DOHH2 (cell line): ENCODE measurements at regions not wholly inside any gene's neighbourhood (a gene's known extent, or its start where the extent isn't known, plus 50 kb on each side); places are given as distances from the start of the nearest gene placed in this dataset.

ENCODE experiments used
- EZH2phosphoT487 ChIP-seq: fragments of 200-600 bp; sonication (generic); IDR thresholded peaks from 2 replicates; pipeline ENCODE4 v1.6.1; 2017; ENCODE audit warnings: borderline replicate concordance, mild to moderate bottlenecking, antibody characterized with exemption, low read length, moderate library complexity, mixed read lengths
- TF ChIP-seq, protein P1 (sequence below): fragments of 200-600 bp; sonication (generic); IDR thresholded peaks from one replicate; pipeline ENCODE4 v1.5.1; 2014; ENCODE audit warnings: antibody characterized with exemption, mild to moderate bottlenecking, low read depth, low read length; ENCODE audit not compliant: poor library complexity, severe bottlenecking

- TF ChIP-seq, protein P1, sequence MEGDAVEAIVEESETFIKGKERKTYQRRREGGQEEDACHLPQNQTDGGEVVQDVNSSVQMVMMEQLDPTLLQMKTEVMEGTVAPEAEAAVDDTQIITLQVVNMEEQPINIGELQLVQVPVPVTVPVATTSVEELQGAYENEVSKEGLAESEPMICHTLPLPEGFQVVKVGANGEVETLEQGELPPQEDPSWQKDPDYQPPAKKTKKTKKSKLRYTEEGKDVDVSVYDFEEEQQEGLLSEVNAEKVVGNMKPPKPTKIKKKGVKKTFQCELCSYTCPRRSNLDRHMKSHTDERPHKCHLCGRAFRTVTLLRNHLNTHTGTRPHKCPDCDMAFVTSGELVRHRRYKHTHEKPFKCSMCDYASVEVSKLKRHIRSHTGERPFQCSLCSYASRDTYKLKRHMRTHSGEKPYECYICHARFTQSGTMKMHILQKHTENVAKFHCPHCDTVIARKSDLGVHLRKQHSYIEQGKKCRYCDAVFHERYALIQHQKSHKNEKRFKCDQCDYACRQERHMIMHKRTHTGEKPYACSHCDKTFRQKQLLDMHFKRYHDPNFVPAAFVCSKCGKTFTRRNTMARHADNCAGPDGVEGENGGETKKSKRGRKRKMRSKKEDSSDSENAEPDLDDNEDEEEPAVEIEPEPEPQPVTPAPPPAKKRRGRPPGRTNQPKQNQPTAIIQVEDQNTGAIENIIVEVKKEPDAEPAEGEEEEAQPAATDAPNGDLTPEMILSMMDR = no peak
- TF ChIP-seq EZH2phosphoT487 = no peak
These were observed 307.9 kb downstream of the PDGFC start for GRCh38 chr4:156663663-156664062.
